Common myeloid progenitor, CD34-positive (primary cell): ENCODE measurements at regions not wholly inside any gene's neighbourhood (a gene's known extent, or its start where the extent isn't known, plus 50 kb on each side); places are given as distances from the start of the nearest gene placed in this dataset.

Experiments
- CTCF ChIA-PET: fragments of 350-600 bp; sonication (Branson Sonifier 250); formaldehyde crosslinking; loops from one replicate; lab custom pipeline; 2021; ENCODE audit warnings: antibody characterized with exemption; lab: Charles Lee
- POLR2A ChIA-PET: fragments of 350-600 bp; sonication (Branson Sonifier 250); formaldehyde crosslinking; loops from one replicate; lab custom pipeline; 2021; ENCODE audit warnings: antibody characterized with exemption; lab: Charles Lee
- DNase-seq, 3 donors: peaks; one replicate each; pipeline versions ENCODE4 v3.0.0 to v3.0.0-alpha.2; 2013
- H3K27ac ChIP-seq, 2 experiments: 1 replicate in 1 of 2; 2 replicates in 1 of 2; pipeline ENCODE4 v1.7.0; 2013; ENCODE audit warnings: inconsistent platforms in 2 of 2, low read length in 2 of 2, mild to moderate bottlenecking in 2 of 2, low read depth in 1 of 2, moderate library complexity in 1 of 2; ENCODE audit not compliant: severe bottlenecking in 2 of 2, insufficient read depth in 1 of 2, poor library complexity in 1 of 2
- H3K27me3 ChIP-seq, 5 experiments: replicated peaks in 2 of 5; 1 replicate in 3 of 5; 2 replicates in 2 of 5; pipeline versions ENCODE4 v1.6.1 to v1.7.0; 2013; ENCODE audit warnings: low read length in 4 of 5, mild to moderate bottlenecking in 2 of 5, moderate library complexity in 2 of 5, inconsistent platforms in 1 of 5; ENCODE audit not compliant: insufficient read depth in 5 of 5, control insufficient read depth in 4 of 5
- H3K36me3 ChIP-seq, 4 experiments: 1 replicate in 2 of 4; 2 replicates in 2 of 4; pipeline versions ENCODE4 v1.6.1 to v1.7.0; 2013; ENCODE audit warnings: low read length in 3 of 4, control low read depth in 1 of 4, mild to moderate bottlenecking in 1 of 4; ENCODE audit not compliant: control insufficient read depth in 4 of 4, insufficient read depth in 4 of 4
- H3K4me1 ChIP-seq, 4 experiments: 1 replicate in 3 of 4; 2 replicates in 1 of 4; pipeline versions ENCODE4 v1.6.1 to v1.7.1; 2013; ENCODE audit warnings: low read length in 3 of 4, mild to moderate bottlenecking in 3 of 4, control low read depth in 1 of 4, inconsistent platforms in 1 of 4, moderate library complexity in 1 of 4; ENCODE audit not compliant: control insufficient read depth in 4 of 4, insufficient read depth in 4 of 4; ENCODE audit errors: control extremely low read depth in 1 of 4
- H3K4me3 ChIP-seq, 7 experiments: 1 replicate in 4 of 7; 2 replicates in 3 of 7; pipeline versions ENCODE4 v1.5.1 to v1.7.0; 2013; ENCODE audit warnings: mild to moderate bottlenecking in 7 of 7, low read length in 6 of 7, moderate library complexity in 6 of 7, inconsistent platforms in 2 of 7, low read depth in 2 of 7, control low read depth in 1 of 7; ENCODE audit not compliant: insufficient read depth in 4 of 7, control insufficient read depth in 1 of 7; ENCODE audit errors: extremely low read depth in 1 of 7
- H3K9me3 ChIP-seq, 5 experiments: 1 replicate in 4 of 5; 2 replicates in 1 of 5; pipeline versions ENCODE4 v1.6.1 to v1.7.1; 2013; ENCODE audit warnings: low read length in 4 of 5, mild to moderate bottlenecking in 2 of 5, inconsistent platforms in 1 of 5, low read depth in 1 of 5, moderate library complexity in 1 of 5; ENCODE audit not compliant: control insufficient read depth in 4 of 5, insufficient read depth in 2 of 5; ENCODE audit errors: control extremely low read depth in 1 of 5
- WGBS: methylation state at CpG from one replicate; pipeline ENCODE4 v1.1.5; 2013; ENCODE audit not compliant: insufficient coverage; 5-methylcytosine and 5-hydroxymethylcytosine counted together

GRCh38 chr2:83844490-83844889, 614.6 kb downstream of the SUCLG1 start:
- no peaks in the 10 kb centered on the region for H3K27me3 ChIP-seq
- no peaks in the 10 kb centered on the region for H3K9me3 ChIP-seq
- H3K27ac ChIP-seq = no peak overlapping the region
- H3K4me3 ChIP-seq = no peak overlapping the region
- no peaks in the 10 kb centered on the region for H3K36me3 ChIP-seq
- ChIA-PET POLR2A (no interaction called here), CTCF (no interaction called here)
- no peak for DNase-seq
- no CpG with 5 or more reads among the region's 2 CpGs for WGBS
- H3K4me1 ChIP-seq = no peaks in the 10 kb centered on the region

DNA sequence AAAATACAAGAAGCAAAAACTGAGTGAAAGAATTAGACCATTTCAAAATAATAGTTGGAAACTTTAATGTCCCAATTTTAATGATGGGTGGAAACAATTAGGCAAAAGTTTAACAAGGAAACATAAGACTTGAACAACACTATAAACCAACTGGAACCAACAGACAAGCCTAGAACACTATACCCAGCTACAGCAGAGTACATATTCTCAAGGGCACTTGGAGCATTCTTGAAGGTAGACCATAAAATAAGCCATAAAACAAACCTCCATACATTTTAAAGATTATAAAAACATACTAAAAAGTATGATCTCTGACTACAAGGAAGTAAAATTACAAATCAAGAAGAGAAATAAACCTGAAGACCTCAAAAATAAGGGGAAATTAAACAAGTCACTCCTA, 616.7 kb downstream of the SUCLG1 start:
- Histone ChIP-seq H3K4me1 (no peaks in the 10 kb centered on the region), H3K9me3 (no peaks in the 10 kb centered on the region), H3K4me3 (no peak overlapping the region), H3K27ac (no peak overlapping the region), H3K27me3 (no peaks in the 10 kb centered on the region), H3K36me3 (no peaks in the 10 kb centered on the region)
- ChIA-PET CTCF (no interaction called here), POLR2A (no interaction called here)
- DNase-seq = no peak

GRCh38 chr2:83837823-83838222, 621.3 kb downstream of the SUCLG1 start:
- DNase-seq = no peak
- H3K4me3 ChIP-seq = no peak overlapping the region
- POLR2A ChIA-PET = no interaction called here
- 85% methylated on average over 3 of the region's 3 CpGs for WGBS
- H3K9me3 ChIP-seq = no peaks in the 10 kb centered on the region
- H3K36me3 ChIP-seq = no peaks in the 10 kb centered on the region
- H3K27ac ChIP-seq = no peak overlapping the region
- H3K27me3 ChIP-seq = no peaks in the 10 kb centered on the region
- CTCF ChIA-PET = interaction anchor here (0.8 to 1.0 kb wide), 2 partner anchors 17 to 477 kb away, joined by 3 read pairs; no protein-coding TSS in a partner anchor
- no peaks in the 10 kb centered on the region for H3K4me1 ChIP-seq

- WGBS = no CpG with 5 or more reads among the region's 2 CpGs
- H3K4me1 ChIP-seq = no peaks in the 10 kb centered on the region
- H3K4me3 ChIP-seq = no peak overlapping the region
- no peaks in the 10 kb centered on the region for H3K27me3 ChIP-seq
- no peaks in the 10 kb centered on the region for H3K9me3 ChIP-seq
- peak in 2 of 3 donors; percentile 4 to 7 for DNase-seq
- no peak overlapping the region for H3K27ac ChIP-seq
- H3K36me3 ChIP-seq = no peaks in the 10 kb centered on the region
- CTCF ChIA-PET = interaction anchor here (1.1 to 1.9 kb wide), 2 partner anchors 19 to 476 kb away, joined by 4 read pairs; no protein-coding TSS in a partner anchor
- POLR2A ChIA-PET = no interaction called here
Measured at GRCh38 chr2:83827618-83828017, 631.5 kb downstream of the SUCLG1 start.

DNA sequence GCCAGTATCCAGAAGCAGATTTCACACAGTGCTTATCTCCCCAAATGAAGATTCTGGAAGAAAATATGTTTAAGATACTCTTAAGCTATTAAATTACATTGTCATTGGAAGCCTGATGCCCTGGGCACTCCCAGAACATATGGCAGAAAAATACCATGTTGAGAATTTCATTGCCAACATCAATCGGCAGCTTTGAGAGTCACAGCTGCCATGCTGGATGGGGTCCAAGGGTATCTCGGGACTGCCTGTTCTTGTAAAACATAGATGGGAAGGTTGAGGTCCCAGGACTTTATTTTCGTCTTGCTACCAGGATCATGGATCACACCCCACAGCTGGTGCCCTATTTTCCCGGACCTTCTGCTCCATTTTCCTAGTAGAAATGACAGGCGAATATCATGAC, 632.5 kb downstream of the SUCLG1 start:
- no peaks in the 10 kb centered on the region for H3K27me3 ChIP-seq
- H3K9me3 ChIP-seq = no peaks in the 10 kb centered on the region
- no peak overlapping the region for H3K27ac ChIP-seq
- CTCF ChIA-PET = interaction anchor here (1.1 to 1.9 kb wide), 2 partner anchors 18 to 477 kb away, joined by 4 read pairs; no protein-coding TSS in a partner anchor
- no peaks in the 10 kb centered on the region for H3K4me1 ChIP-seq
- DNase-seq = no peak
- POLR2A ChIA-PET = no interaction called here
- H3K4me3 ChIP-seq = no peak overlapping the region
- no peaks in the 10 kb centered on the region for H3K36me3 ChIP-seq
- 100% methylated on average over 5 of the region's 5 CpGs for WGBS

- H3K27ac ChIP-seq = no peak overlapping the region
- WGBS = 100% methylated on average over 1 of the region's 2 CpGs
- ChIA-PET CTCF (no interaction called here), POLR2A (no interaction called here)
- no peak overlapping the region for H3K4me3 ChIP-seq
- no peaks in the 10 kb centered on the region for H3K27me3 ChIP-seq
- H3K4me1 ChIP-seq = no peaks in the 10 kb centered on the region
- no peaks in the 10 kb centered on the region for H3K36me3 ChIP-seq
- H3K9me3 ChIP-seq = no peaks in the 10 kb centered on the region
- DNase-seq = no peak
Measured at GRCh38 chr2:83823229-83823628, 635.9 kb downstream of the SUCLG1 start.

- POLR2A ChIA-PET = no interaction called here
Measured at GRCh38 chr2:83817511-83817910, 641.6 kb downstream of the SUCLG1 start.

More at GRCh38 chr2:83817511-83817910, 641.6 kb downstream of the SUCLG1 start:
- Histone ChIP-seq H3K4me1 (no peaks in the 10 kb centered on the region), H3K4me3 (no peak overlapping the region), H3K9me3 (no peaks in the 10 kb centered on the region), H3K27ac (no peak overlapping the region), H3K36me3 (no peaks in the 10 kb centered on the region), H3K27me3 (no peaks in the 10 kb centered on the region)
- CTCF ChIA-PET = no interaction called here
- DNase-seq = peak; percentile 2 to 49 (median 30)
- WGBS = 86% methylated on average over 1 of the region's 3 CpGs
